HG03354 (cell line): ENCODE measurements at regions not wholly inside any gene's neighbourhood (a gene's known extent, or its start where the extent isn't known, plus 50 kb on each side); places are given as distances from the start of the nearest gene placed in this dataset.
"Not testable (repeated sequence)": the region's sequence is repeated elsewhere in the genome, so short reads cannot be mapped to it uniquely, and the experiment has no call there.

ENCODE experiments used
- ATAC-seq: cut with Tn5 transposase; IDR thresholded peaks from one replicate; pipeline ENCODE4 v1.9.1; 2021; ENCODE audit warnings: mild to moderate bottlenecking; ENCODE audit not compliant: unreplicated experiment, poor library complexity, severe bottlenecking

DNA sequence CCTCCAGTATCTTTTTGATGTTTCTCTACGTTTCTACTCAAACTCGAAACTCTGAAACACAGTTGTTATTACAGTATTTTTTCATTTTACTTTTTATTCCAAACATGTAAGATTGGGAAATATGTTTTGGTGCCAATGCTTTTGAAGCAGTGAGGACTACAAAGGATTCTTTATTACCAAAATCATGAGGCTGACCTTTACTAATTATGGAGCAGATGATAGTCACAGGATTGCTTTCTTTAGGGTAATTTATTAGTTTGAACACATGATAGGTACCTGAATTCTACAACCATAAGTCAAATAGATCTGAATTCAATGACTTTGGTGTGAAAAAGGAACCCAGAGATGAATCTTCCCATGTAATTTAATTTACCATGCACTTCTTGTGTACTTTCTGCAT lies 2015.1 kb upstream of the C9orf72 start:
- no peak for ATAC-seq

DNA sequence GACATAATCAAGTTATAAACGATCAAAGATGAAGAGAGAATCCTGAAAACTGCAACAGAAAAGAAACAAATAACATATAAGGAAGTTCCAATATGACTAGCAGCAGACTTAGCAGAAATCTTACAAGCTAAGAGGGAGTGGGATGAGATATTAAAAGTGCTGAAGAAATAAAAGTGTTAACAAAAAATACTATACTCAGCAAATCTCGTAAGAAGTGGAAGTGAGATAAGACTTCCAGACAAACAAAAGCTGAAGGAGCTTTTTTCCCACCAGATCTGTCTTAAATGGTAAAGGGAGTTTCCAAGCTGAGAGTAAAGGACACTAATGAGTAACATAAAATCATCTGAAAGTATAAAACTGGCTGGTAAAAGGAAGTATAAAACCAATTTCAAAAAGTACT lies 2036.0 kb upstream of the C9orf72 start:
- no peak for ATAC-seq

DNA sequence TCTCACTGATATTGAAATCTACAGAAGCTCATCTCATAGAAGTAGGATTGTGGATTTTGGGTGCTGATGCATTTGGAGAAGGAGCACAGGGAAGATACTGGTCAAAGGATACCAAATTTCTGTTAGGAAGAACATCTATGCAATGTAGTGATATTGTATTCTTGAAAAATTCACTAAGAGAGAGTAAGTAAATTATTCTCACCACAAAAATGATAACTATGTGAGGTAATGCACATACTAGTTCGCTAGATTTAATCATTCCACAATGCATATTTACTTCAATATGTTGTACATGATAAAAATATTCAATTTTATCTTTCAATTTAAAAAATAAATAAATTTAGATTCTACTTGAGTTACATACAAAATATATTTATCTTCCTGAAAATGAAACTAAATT lies 2040.5 kb upstream of the C9orf72 start:
- ATAC-seq: no peak

DNA sequence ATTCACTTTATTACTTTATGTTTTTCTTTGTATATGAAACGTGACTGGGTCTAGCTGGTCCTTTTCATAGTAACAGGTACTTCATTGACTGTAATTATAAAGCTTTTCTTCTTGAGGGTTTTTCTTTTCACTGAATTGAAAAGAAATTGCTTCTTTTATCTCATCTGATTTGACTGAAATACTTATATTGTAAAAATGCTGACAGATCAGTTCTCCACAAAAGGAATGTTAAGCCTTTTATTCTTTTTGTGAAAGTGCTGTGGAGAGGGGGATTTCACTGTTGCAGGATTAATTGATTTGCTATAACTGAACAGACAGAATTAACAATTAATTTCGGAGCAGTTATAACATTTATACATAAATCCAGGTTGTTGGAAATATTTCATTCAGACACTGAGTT lies 2043.6 kb upstream of the C9orf72 start:
- ATAC-seq: no peak

DNA sequence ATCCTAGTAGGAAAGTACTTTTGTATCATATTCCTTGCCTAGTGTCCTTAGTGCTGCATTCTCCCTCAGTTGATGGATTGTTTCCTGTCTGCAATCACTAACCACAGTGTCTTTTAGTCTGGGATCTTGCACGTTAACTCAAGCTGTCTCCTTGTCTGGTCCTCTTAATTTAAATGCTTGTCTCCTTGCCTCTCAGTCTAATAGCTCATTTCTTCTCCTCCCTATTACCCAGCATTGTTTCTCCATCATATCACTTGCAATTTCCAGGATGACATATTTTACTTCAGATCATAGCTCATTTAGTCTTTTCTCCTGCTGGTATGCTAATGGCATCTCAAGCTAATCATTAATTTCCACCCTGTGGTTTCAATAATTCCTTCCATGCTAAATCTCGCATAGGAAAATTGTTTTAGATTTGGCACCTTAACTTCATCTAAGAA lies 2052.0 kb upstream of the C9orf72 start:
- ATAC-seq: no peak

DNA sequence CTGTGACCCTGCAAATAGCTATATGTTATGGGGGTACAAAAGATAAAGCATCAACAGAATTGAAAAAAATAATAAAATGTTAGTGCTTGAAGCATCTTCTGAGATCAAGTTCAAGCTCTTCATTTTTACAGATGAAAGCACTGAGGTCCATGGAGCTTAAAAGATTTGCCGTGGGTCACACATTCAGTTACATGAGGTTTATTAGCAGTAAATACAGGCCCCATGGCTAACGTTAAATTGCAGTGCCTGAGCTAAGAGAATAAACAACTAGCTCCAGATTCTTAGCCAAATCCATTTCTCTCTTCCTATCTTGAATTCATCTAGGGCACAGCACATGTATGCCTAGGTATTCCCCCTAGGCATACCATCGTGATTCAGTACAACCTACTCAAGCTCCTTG lies 2052.7 kb upstream of the C9orf72 start:
- no peak for ATAC-seq

DNA sequence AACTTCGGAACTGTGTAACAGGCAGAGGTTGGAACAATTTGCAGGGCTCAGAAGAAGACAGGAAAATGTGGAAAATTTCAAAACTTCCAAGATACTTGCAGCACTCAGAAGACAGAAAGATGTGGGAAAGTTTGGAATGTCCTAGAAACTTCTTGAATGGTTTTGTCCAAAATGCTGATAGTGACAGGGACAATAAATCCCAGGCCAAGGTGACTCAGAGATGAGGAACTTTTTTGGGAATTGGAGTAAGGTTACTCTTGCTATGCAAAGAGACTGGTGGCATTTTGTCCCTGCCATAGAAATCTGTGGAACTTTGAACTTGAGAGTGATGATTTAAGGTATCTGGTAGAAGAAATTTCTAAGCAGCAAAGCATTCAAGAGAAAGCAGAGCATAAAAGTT lies 2055.6 kb upstream of the C9orf72 start:
- not testable (repeated sequence) for ATAC-seq

DNA sequence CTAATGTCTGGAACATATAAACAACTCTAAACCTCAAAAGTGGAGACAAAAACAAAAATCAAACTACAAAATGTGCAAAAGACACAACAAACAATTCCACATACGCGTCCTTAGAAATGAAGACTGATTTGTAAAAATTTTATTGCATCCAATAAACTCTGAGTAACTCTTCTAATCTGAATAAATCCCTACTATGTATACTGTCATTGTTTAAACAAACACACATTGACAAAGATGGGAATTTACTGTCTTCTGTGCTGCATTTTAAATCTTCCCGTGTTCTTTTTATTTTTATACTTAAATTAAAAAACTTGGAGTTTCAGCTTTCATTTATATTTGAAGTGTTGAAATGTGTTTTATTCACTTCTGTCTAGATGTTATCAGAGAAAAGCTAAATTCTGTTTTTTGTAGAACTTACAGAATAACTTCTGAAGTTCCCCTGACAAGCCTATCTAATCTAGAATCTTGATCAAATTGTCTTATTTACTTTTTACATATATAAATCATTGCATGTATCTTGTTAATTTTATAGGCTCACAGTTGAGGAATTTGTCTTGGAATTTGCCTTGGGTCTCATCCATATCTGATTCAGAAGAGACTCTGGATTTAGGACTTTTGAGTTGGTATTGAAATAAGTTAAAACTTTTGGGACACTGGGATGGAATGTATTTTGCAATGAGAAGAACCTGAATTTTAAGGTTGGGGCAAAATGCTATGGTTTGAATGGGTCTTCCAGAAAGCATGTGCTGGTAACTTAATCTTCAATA lies 2064.4 kb upstream of the C9orf72 start:
- ATAC-seq: no peak

DNA sequence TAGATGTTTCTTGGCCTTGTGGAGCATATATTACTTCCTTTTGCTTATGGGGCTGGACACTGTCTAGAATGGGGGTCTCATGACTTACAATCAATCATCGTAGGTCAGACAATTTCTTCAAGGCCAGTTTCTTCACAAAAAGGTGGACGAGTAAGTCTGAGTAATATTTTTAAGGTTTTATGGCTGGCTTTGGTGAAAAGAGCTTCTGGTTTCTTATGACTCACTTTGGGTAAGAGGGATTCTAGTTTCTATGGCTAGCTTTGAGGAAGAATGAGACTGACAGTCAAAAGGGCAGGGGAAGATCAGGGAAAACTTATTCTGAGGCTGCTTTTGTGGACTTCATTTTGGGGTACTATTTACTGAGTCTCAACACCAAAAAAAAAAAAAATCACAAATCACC lies 2067.2 kb upstream of the C9orf72 start:
- no peak for ATAC-seq

DNA sequence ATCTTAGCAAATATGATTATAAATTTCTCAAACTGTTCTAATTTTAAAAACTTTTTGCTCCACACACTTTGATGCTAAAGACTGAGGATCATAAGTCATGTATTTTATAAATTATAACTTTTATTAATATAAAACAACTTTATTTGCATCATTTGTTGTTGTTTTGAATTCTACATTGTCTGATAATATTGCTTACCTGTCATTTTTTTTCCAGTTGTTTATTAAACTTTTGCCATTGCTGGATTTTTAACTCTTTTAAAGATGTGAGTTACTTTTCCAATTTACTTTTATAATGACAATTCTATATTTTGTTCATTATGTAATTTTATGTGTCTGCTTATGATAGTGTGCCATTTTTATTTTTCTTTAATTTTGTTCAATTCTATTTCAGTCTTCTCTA lies 2071.2 kb upstream of the C9orf72 start:
- no peak for ATAC-seq

DNA sequence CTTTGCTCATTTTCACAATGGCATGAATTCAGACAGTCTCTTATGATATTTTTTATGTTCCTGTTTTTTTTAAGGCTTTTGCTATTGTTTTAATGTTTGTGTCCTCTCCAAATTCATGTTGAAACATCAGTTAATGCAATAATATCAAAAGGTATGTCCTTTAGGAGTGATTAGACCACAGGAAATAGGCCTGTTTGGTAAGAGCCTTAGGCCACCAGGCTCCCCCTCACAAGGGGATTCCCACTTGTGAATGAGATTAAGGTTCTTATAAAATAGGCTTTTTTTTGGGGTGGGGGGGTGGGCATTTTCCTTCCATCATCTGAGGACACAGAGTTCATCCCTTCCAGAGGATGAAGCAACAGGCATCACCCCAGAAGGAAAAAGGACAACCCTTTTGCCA lies 2074.2 kb upstream of the C9orf72 start:
- ATAC-seq: no peak

DNA sequence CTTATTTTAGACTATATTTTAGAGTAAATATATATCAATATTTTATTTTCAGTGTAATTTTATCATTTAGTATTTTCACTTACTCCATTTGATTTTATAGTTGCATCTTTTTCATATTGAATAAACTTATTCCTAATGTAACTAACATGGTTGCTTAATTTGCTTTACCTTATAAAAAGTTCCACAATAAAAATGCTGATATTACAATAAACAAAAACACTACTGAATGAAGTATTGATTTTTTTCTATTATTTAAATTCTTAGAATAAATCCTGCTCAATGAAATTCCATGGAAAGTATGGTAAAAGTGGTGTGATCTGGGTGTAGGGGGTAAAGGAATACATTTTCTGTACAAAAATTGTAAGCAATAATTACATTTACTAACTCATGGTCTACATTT lies 2074.9 kb upstream of the C9orf72 start:
- no peak for ATAC-seq

DNA sequence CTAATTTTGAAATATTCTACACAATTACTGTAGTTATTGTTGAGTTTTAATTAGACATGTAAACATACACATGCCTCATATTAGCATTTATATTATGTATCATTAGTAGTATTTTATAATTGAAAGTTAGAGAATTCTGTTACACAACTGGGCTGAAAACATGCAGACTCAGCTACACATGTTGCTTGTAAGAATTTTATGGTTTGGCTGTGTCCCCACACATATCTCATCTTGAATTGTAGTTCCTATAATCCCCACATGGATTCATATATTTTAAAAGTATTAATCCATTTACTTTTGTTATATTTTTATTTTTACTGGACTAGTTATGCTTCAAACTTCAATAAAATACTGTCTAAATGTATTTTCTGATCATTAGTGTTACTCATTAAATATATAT lies 2075.3 kb upstream of the C9orf72 start:
- no peak for ATAC-seq

DNA sequence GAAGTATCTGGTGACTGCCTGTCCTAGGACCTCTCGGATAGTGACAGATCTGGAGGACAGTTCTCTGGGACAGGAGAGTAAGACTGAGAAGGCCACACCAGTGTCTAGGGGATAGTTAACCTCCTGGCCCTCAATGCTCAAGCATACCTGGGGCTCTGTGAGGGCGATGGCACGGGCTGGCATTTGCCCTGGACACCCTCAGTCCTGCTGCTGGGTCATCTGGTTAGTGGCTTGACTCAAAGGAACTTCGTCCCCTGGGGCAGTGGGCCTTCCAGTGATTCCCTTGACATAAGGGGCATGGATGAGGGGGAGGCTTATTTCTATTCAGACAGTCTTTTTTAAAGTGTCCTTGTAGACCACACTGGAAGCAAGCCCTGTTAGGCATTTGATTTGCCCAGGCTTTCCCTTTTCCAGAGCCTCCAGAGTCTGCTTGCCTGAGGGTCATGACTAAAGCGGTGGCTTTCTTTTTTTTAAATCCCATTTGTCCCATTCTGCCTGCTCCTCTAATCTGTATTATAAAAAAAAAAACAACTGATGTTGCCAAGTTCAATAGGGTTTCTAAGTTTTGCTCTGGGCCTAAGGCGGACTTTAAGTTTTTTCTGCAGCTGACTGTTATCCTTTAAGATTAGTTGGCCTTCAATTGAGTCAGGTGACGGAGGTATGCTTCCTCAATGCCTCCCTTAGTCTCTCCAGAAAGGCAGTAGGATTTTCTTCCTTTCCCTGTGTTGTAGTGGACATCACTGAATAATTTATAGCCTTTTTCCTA lies 2083.5 kb upstream of the C9orf72 start:
- ATAC-seq: no peak

DNA sequence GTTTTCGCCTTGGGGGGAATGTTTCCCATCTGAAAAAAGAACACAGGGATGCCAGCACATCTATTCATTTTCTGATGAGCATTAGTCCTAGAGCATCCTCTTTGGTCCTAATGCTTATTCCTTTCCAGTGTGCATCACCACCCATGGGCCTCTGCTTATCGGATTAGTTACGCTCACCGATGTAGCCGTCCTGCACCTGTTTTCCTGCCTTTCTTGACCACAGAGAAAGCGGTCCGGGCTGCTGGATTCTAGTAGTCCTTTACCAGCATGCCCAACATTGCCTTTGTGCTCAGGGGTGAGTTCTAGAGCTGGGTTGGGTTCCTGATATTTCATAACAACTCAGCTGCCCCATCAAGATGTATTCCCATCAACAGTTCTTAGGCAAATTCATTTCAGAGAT lies 2084.5 kb upstream of the C9orf72 start:
- ATAC-seq: no peak

DNA sequence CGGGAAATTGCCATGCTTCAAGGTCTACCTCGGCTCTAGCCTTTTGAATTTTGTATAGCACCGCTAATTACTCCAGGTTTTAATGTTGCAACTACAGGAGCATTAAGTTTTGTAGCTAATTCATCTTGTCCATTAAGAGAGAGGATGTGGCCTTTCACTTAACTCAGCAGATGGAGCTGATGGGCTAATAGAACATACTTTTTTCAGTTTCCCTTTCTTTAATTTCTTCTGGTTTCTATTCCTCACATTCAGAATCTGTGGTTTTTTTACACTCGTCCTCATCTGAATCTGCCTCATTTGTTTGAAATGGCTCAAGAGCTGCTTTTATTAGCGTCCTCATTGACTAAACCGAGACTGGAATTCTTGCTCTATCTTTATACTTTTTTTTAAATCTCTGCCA lies 2085.7 kb upstream of the C9orf72 start:
- ATAC-seq: no peak

DNA sequence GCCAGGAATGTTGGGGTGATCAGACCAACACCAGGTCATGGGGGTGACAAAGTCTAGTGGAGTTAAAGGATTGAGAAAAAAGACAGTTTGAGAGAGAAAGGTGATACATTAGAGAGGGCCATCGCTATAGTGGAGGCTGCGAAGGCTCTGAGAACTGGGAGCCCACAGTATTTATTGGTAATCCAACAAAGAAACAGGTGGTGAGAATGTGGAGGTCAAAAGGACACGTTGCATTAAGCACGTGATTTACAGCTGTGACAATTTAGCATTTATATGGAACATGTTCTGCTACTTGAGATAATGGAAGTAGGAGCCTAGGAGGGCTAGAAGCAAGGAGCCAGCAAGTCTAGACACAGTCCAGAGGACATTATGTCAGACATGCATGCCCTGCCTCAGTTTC lies 2086.5 kb upstream of the C9orf72 start:
- ATAC-seq: no peak

DNA sequence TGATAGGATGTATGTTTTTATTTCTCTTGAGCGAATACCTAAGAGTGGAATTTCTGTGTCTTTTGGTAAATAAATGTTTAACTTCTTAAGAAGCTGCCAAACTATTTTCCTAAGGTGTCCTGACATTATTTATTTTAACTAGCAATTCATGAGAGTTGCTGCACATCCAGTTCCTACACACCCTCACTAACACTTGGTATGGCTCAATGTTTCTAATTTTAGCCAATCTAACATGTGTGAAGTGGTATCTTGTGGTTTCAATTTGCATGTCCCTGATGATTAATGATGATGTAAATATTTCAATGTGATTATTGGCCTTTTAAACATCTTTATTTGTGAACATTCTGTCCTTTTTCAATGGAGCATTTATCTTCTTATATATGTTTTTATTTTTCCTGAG lies 2095.5 kb upstream of the C9orf72 start:
- no peak for ATAC-seq

DNA sequence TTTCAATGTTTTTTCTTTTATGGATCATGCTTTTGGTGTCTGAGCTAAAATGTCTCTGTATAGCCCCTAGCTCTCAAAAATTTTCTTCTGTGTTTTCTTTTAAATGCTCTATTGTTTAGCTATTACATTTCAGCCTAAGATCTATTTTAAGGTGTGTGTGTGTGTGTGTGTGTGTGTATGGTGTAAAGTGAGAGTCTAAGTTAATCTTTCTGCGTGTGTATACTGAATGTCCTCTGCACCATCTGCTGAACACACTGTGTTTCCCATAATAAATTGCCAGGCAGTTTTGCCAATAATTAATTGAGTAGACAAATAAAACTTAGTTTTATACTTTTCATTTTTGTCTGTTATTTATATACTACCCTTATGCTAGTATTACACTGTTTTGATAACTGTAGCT lies 2096.3 kb upstream of the C9orf72 start:
- no peak for ATAC-seq

DNA sequence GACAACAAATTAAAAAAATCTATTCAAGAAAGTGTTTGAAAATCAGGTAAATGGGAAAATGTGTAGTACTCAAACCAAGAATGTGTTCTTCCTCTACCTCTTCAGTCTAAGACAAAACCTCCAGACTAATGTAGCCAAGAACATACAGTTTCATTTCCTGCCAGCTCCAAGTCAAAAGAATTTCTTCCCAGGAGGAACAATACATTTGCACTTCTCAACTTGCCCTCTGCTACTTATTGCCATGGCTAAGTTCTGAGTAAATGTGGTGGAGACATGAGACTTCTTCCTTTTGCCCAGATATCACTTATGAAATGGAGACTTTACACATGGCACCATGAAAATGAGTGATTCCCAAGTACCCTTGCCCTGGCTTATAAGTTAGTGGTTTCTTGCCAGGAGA lies 2112.2 kb upstream of the C9orf72 start:
- ATAC-seq: no peak

DNA sequence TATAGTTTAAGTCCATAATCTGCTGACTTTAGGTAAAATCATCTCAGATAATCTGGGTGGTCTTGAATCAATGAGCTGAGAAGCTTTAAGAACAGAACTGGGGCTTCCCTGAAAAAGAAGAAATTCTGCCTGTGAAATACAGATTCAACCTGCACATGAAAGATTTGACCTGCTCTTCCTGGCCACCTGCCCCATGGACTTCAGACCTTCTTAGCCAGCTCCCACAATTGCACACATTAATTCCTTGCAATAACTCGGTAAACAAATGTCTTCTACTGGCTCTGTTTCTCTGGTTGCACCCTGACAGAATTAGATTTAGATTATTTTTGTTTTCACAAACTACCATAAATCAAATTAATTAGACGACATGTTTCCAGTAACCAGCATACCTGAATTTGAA lies 2117.9 kb upstream of the C9orf72 start:
- no peak for ATAC-seq
